ENCODE measurements at regions not wholly inside any gene's neighbourhood (a gene's known extent, or its start where the extent isn't known, plus 50 kb on each side); places are given as distances from the start of the nearest gene placed in this dataset.

DNA sequence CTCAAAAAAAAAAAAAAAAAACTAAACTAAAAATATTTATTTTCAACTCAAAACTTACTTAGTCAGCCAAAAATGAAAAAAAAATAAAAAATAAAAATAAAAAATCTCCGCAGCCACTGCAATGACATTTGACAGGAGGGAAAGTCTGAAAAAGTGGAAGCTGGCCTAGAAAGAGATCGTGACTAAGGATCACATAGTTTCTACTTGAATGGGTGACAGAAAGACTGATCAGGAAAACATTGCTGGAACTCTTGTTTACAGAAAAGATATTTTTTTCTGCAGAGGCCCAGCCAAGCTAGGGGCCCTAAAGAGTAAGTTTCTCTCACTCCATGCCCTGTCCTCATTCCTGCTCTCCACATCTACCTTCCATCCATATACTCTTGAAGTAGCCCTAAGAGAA is 92.8 kb upstream of the KCND2 start:
- TF ChIP-seq CTCF (IDR thresholded peaks at IDR 0.05) (no peak), POLR2AphosphoS5 (IDR thresholded peaks at IDR 0.05) (no peak), POLR2A (IDR thresholded peaks at IDR 0.05) (no peak)
